ENCODE measurements at regions not wholly inside any gene's neighbourhood (a gene's known extent, or its start where the extent isn't known, plus 50 kb on each side); places are given as distances from the start of the nearest gene placed in this dataset.

DNA sequence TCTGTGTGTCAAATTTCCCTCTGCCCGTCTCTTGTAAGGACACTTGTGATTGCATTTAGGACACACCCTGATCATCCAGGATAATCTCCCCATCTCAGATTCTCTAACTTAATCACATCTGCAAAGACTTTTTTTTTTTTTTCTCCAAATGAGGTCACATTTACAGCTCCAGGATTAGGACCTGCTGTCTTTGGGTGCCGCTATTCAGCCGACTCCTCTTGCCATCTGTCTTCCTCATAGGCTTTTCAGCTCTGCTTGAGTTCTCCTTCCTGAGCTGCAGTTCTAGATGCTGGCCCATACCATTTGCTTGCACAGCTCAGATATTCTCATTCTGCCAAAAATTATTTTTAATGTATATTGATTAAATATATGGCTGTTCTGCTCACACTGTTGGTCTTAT lies 94.3 kb upstream of the TLE3 start:
- no peak for DNase-seq
- 94 to 97% (median 96%) methylated on average over 3 of the region's 3 CpGs for WGBS, 4 donors

DNA sequence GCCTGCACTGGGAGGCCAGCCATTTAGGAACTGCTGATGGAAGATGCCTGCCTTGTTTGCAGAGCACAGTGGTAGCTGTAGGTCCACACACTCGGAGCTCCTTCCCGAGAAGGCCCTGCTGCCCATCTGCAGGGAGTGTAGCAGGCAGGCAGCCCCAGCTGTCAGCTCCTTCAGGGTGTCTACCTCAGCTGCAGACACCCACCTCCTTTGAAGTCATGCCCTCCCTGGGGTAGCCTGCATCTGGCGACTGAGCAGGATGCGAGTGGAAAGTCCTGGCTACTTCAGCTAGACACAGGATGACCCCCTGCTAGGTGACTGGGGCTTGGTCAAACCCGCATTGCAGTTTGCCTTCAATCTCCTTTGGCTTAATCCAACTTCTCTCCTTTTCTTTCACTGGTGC lies 93.2 kb upstream of the TLE3 start:
- H3K9me3 ChIP-seq (replicated peaks in 1 of 3): no peaks in the 10 kb centered on the region
- H3K4me3 ChIP-seq: no peak overlapping the region
- TF ChIP-seq, protein P1, sequence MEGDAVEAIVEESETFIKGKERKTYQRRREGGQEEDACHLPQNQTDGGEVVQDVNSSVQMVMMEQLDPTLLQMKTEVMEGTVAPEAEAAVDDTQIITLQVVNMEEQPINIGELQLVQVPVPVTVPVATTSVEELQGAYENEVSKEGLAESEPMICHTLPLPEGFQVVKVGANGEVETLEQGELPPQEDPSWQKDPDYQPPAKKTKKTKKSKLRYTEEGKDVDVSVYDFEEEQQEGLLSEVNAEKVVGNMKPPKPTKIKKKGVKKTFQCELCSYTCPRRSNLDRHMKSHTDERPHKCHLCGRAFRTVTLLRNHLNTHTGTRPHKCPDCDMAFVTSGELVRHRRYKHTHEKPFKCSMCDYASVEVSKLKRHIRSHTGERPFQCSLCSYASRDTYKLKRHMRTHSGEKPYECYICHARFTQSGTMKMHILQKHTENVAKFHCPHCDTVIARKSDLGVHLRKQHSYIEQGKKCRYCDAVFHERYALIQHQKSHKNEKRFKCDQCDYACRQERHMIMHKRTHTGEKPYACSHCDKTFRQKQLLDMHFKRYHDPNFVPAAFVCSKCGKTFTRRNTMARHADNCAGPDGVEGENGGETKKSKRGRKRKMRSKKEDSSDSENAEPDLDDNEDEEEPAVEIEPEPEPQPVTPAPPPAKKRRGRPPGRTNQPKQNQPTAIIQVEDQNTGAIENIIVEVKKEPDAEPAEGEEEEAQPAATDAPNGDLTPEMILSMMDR (IDR thresholded peaks at IDR 0.05): no peak
- no peak for TF ChIP-seq POLR2A (IDR thresholded peaks at IDR 0.05)
- DNase-seq: no peak
- H3K36me3 ChIP-seq (replicated peaks in 1 of 2): no peaks in the 10 kb centered on the region
- H3K4me1 ChIP-seq (replicated peaks in 1 of 2): peaks cover 5 to 7% of the 10 kb centered on the region in 2 donors
- H3K27ac ChIP-seq: no peak overlapping the region
- WGBS, 4 donors: 85 to 100% (median 92%) methylated on average over 3 to 5 of the region's 5 CpGs
- intact Hi-C loops (cut with DNase I): no loop called here
- no peaks in the 10 kb centered on the region for H3K27me3 ChIP-seq

More for the DNA sequence above, 94.3 kb upstream of the TLE3 start:
- intact Hi-C loops (cut with DNase I): no loop called here
- TF ChIP-seq, protein P1 (IDR thresholded peaks at IDR 0.05): no peak
- no peak for TF ChIP-seq POLR2A (IDR thresholded peaks at IDR 0.05)
- no peaks in the 10 kb centered on the region for H3K9me3 ChIP-seq (replicated peaks in 1 of 3)
- H3K4me3 ChIP-seq: no peak overlapping the region
- no peaks in the 10 kb centered on the region for H3K36me3 ChIP-seq (replicated peaks in 1 of 2)
- H3K27ac ChIP-seq: no peak overlapping the region
- no peaks in the 10 kb centered on the region for H3K27me3 ChIP-seq
- peaks cover 10 to 11% of the 10 kb centered on the region in 2 donors for H3K4me1 ChIP-seq (replicated peaks in 1 of 2)

DNA sequence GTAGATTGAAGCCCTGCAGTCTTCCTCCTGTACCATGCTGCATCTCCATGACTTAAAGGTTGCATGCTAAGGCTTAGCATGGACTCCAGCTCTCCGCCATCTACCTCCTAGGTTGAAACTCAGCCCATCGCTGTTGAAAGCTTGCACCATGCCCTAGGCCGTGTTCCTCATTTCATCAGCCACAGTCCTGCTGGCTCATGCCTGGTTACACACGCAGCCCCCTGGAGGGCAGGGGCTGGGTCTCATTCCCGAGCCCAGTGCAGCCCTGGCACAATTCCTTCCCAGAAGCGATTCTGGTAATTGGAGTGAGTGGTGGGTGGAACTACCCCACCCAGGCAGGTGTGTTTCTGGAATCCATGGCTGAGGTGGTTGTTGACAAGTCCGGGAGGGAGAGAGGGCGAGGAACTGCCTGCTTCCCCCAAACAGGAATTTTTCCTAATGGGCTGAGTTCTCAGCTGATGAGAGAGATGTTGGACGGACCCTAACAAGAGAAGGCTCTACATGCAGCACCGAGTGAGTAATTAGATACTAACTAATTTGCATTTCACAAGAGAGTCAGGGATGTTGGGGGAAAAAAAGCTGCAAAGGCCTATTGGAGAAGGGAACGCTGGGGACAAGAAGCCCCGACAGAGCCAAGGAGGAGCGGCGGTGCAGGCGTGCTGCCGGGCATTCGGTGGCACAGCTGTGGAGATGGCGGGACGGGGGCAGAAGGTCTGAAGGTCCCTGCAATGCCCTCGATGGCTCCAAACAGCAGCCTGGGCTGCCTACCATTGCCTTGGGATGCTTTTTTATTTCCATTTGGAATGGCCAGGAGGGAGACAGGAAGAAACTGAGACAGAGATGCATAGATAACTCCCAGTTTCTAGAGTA lies 92.3 kb upstream of the TLE3 start:
- DNase-seq: peak in 1 of 7 donors; percentile 8
- Histone ChIP-seq H3K9me3 (replicated peaks in 1 of 3) (no peaks in the 10 kb centered on the region), H3K4me1 (replicated peaks in 1 of 2) (no peaks in the 10 kb centered on the region), H3K27me3 (no peaks in the 10 kb centered on the region), H3K4me3 (no peak overlapping the region), H3K36me3 (replicated peaks in 1 of 2) (no peaks in the 10 kb centered on the region), H3K27ac (no peak overlapping the region)
- intact Hi-C loops (cut with DNase I): no loop called here
- TF ChIP-seq POLR2A (IDR thresholded peaks at IDR 0.05): no peak
- TF ChIP-seq, protein P1 (IDR thresholded peaks at IDR 0.05): no peak
- WGBS, 4 donors: 90 to 95% (median 94%) methylated on average over 15 to 20 of the region's 20 CpGs

DNA sequence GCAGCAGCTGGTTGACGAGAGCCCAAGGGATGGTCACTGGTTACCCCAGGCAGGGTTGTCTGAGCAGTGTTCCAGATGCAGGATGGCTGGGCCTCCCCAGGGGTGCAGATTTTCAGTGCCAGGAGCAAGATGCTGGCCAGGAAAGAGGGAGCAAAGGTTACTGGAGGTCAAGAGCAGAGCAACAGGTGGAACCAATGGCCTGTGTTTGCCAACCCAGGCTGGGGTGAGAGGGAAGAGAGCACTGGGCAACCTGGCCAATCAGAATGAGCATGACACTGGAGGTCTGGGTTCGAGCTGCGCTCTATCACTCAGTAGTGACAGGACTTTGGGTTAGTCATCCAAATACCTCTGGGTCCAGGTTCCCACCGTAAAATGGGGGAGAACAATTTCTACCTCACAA lies 90.6 kb upstream of the TLE3 start:
- H3K9me3 ChIP-seq (replicated peaks in 1 of 3): no peaks in the 10 kb centered on the region
- DNase-seq: no peak
- intact Hi-C loops (cut with DNase I): no loop called here
- TF ChIP-seq, protein P1 (IDR thresholded peaks at IDR 0.05): no peak
- TF ChIP-seq POLR2A (IDR thresholded peaks at IDR 0.05): no peak
- no peak overlapping the region for H3K4me3 ChIP-seq
- H3K4me1 ChIP-seq (replicated peaks in 1 of 2): no peaks in the 10 kb centered on the region
- 91 to 96% (median 95%) methylated on average over 4 of the region's 4 CpGs; no CpG with 5 or more reads in 1 of the 4 donors for WGBS, 4 donors
- no peaks in the 10 kb centered on the region for H3K27me3 ChIP-seq
- H3K36me3 ChIP-seq (replicated peaks in 1 of 2): no peaks in the 10 kb centered on the region
- no peak overlapping the region for H3K27ac ChIP-seq
